IPS-20b (cell line): ENCODE measurements at regions not wholly inside any gene's neighbourhood (a gene's known extent, or its start where the extent isn't known, plus 50 kb on each side); places are given as distances from the start of the nearest gene placed in this dataset.
"Not testable (repeated sequence)": the region's sequence is repeated elsewhere in the genome, so short reads cannot be mapped to it uniquely, and the experiment has no call there.

Experiments used
- H3K27ac ChIP-seq: one replicate; pipeline ENCODE4 v1.5.1; 2013; ENCODE audit warnings: low read length
- H3K27me3 ChIP-seq: 2 replicates; pipeline ENCODE4 v1.6.1; 2013; ENCODE audit warnings: mild to moderate bottlenecking, low read length, inconsistent platforms; ENCODE audit not compliant: insufficient read depth
- H3K36me3 ChIP-seq: 2 replicates; pipeline ENCODE4 v1.6.1; 2013; ENCODE audit warnings: low read depth, mild to moderate bottlenecking, inconsistent platforms, low read length, moderate library complexity; ENCODE audit not compliant: insufficient read depth
- H3K4me1 ChIP-seq: 2 replicates; pipeline ENCODE4 v1.6.1; 2013; ENCODE audit warnings: mild to moderate bottlenecking, control low read depth, inconsistent platforms, low read length, moderate library complexity; ENCODE audit not compliant: insufficient read depth
- H3K4me3 ChIP-seq: 2 replicates; pipeline ENCODE4 v1.5.1; 2013; ENCODE audit warnings: mild to moderate bottlenecking, low read length, inconsistent platforms
- H3K9ac ChIP-seq: 2 replicates; pipeline ENCODE4 v1.6.1; 2013; ENCODE audit warnings: low read depth, mild to moderate bottlenecking, inconsistent platforms, low read length, moderate library complexity
- H3K9me3 ChIP-seq: 2 replicates; pipeline ENCODE4 v1.6.1; 2013; ENCODE audit warnings: mild to moderate bottlenecking, low read depth, low read length, inconsistent platforms; ENCODE audit not compliant: insufficient read depth

GRCh38 chr7:131636092-131636491 is 79.7 kb upstream of the PODXL start:
- H3K4me3 ChIP-seq, result no peak overlapping the region
- H3K36me3 ChIP-seq, result no peaks in the 10 kb centered on the region
- H3K9me3 ChIP-seq, result no peaks in the 10 kb centered on the region
- H3K4me1 ChIP-seq, result peaks cover 9% of the 10 kb centered on the region
- H3K9ac ChIP-seq, result no peak overlapping the region
- no peak overlapping the region for H3K27ac ChIP-seq
- H3K27me3 ChIP-seq, result no peaks in the 10 kb centered on the region

- not testable (repeated sequence) for H3K27ac ChIP-seq, H3K9ac ChIP-seq, H3K4me3 ChIP-seq, H3K4me1 ChIP-seq, H3K36me3 ChIP-seq, H3K27me3 ChIP-seq, H3K9me3 ChIP-seq
Observed at GRCh38 chr7:131634197-131634596, 77.8 kb upstream of the PODXL start.

GRCh38 chr7:131633342-131633843 is 77.0 kb upstream of the PODXL start:
- no peak overlapping the region for H3K9ac ChIP-seq
- no peak overlapping the region for H3K27ac ChIP-seq
- H3K4me1 ChIP-seq, result peaks cover 8% of the 10 kb centered on the region
- no peaks in the 10 kb centered on the region for H3K27me3 ChIP-seq
- no peaks in the 10 kb centered on the region for H3K36me3 ChIP-seq
- no peaks in the 10 kb centered on the region for H3K9me3 ChIP-seq
- H3K4me3 ChIP-seq, result no peak overlapping the region

GRCh38 chr7:131630427-131630826 is 74.0 kb upstream of the PODXL start:
- no peaks in the 10 kb centered on the region for H3K27me3 ChIP-seq
- no peak overlapping the region for H3K9ac ChIP-seq
- no peaks in the 10 kb centered on the region for H3K36me3 ChIP-seq
- H3K9me3 ChIP-seq, result no peaks in the 10 kb centered on the region
- peaks cover 17% of the 10 kb centered on the region for H3K4me1 ChIP-seq
- no peak overlapping the region for H3K27ac ChIP-seq
- no peak overlapping the region for H3K4me3 ChIP-seq

- Histone ChIP-seq H3K4me1 (peaks cover 22% of the 10 kb centered on the region), H3K27ac (no peak overlapping the region)
Observed at GRCh38 chr7:131629217-131629882, 72.9 kb upstream of the PODXL start.

DNA sequence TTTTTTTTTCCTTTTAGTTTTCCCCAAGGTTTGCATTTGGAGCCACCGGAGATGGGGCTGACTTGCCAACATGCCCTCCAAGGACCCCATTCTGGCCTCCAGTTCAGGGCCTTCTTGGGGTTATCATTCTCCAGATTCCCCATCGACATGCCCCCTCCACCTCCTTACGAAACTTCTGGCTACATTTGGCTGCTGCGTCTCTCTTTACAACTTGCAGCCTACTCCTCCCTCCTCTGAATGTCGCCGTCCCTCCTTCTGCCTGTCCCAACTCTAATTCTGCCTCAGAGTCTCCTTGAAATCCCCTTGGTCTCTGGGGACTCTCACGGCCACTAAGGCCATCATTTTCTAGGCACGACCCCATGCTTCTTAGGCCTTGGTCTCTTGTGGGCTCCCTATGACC is 72.2 kb upstream of the PODXL start:
- H3K9ac ChIP-seq, result no peak overlapping the region
- H3K4me3 ChIP-seq, result no peak overlapping the region
- no peaks in the 10 kb centered on the region for H3K36me3 ChIP-seq
- H3K9me3 ChIP-seq, result no peaks in the 10 kb centered on the region
- peaks cover 22% of the 10 kb centered on the region for H3K4me1 ChIP-seq
- no peaks in the 10 kb centered on the region for H3K27me3 ChIP-seq
- H3K27ac ChIP-seq, result no peak overlapping the region

More at GRCh38 chr7:131629217-131629882, 72.9 kb upstream of the PODXL start:
- H3K9ac ChIP-seq, result no peak overlapping the region
- H3K27me3 ChIP-seq, result no peaks in the 10 kb centered on the region
- no peaks in the 10 kb centered on the region for H3K36me3 ChIP-seq
- no peaks in the 10 kb centered on the region for H3K9me3 ChIP-seq
- H3K4me3 ChIP-seq, result no peak overlapping the region

DNA sequence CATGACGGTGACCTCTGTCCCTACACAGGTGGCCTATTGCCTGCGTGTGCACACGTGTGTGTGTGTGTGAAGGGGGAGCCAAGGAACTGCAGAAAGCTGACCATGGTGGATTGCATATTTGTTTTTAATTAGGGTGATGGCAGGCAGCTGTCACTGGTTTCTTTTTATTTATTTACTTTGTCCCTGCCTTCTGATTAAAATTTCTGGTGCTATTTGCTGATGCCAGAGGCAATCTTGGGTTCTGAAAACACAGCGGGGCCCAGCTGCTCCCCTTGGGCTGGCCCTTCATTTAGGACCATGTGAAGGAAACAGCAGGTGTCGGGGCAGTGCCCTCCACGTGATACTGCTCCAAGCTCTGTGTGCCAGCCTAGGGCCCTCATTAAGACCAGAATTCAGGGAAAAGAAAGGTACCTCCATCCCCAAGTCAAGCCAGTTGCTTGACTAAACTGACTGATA is 71.3 kb upstream of the PODXL start:
- Histone ChIP-seq H3K9ac (no peak overlapping the region), H3K4me1 (peaks cover 19% of the 10 kb centered on the region)

DNA sequence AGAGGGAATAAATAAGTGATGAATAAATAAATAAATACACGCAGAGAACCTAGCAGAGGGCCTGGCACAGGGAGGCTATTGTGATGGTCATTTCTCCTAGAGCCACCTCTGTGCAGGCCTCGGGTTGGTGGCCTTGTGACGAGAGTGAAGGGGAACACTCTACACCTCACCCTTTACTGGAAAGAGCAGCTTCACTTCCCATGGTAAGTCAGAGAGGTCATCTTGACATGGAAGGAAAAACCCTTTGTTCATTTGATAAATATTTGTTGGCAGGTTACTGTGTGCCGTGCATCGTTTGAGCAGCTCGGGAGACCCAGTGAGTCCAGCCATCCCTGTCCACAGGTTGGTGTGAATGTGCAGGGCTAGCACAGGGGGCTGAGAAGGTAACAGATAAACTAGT is 70.2 kb upstream of the PODXL start:
- H3K4me3 ChIP-seq, result 0 out of 2 replicates have a peak overlapping the region, but pooled peaks have one; percentile 4
- H3K27ac ChIP-seq, result no peak overlapping the region
- no peaks in the 10 kb centered on the region for H3K9me3 ChIP-seq
- H3K9ac ChIP-seq, result 0 out of 2 replicates have a peak overlapping the region, but pooled peaks have one; percentile 9
- peaks cover 19% of the 10 kb centered on the region for H3K4me1 ChIP-seq
- H3K27me3 ChIP-seq, result no peaks in the 10 kb centered on the region
- H3K36me3 ChIP-seq, result no peaks in the 10 kb centered on the region

More for the DNA sequence above, 71.3 kb upstream of the PODXL start:
- no peaks in the 10 kb centered on the region for H3K36me3 ChIP-seq
- H3K9me3 ChIP-seq, result no peaks in the 10 kb centered on the region
- H3K27ac ChIP-seq, result no peak overlapping the region
- no peaks in the 10 kb centered on the region for H3K27me3 ChIP-seq
- H3K4me3 ChIP-seq, result no peak overlapping the region

GRCh38 chr7:131625817-131626372 is 69.5 kb upstream of the PODXL start:
- Histone ChIP-seq H3K27me3 (no peaks in the 10 kb centered on the region), H3K27ac (peak overlapping the region; percentile 16)

GRCh38 chr7:131625345-131625744 is 68.9 kb upstream of the PODXL start:
- H3K36me3 ChIP-seq, H3K9me3 ChIP-seq, H3K27me3 ChIP-seq: not testable (repeated sequence)
- Histone ChIP-seq H3K4me3 (peak overlapping the region; percentile 4; the same call in 1 of the 2 replicates), H3K4me1 (peaks cover 28% of the 10 kb centered on the region), H3K27ac (peak overlapping the region; percentile 16), H3K9ac (peak overlapping the region; percentile 63; the same call in 1 of the 2 replicates)

More at GRCh38 chr7:131625817-131626372, 69.5 kb upstream of the PODXL start:
- H3K9ac ChIP-seq, result peak overlapping the region; percentile 63; the same call in 1 of the 2 replicates
- H3K4me1 ChIP-seq, result peaks cover 22% of the 10 kb centered on the region
- no peaks in the 10 kb centered on the region for H3K9me3 ChIP-seq
- no peaks in the 10 kb centered on the region for H3K36me3 ChIP-seq
- peak overlapping the region; percentile 4; the same call in 1 of the 2 replicates for H3K4me3 ChIP-seq

- peaks cover 29% of the 10 kb centered on the region for H3K4me1 ChIP-seq
- H3K27me3 ChIP-seq, result no peaks in the 10 kb centered on the region
- no peaks in the 10 kb centered on the region for H3K36me3 ChIP-seq
- H3K27ac ChIP-seq, result no peak overlapping the region
- no peak overlapping the region for H3K9ac ChIP-seq
- H3K4me3 ChIP-seq, result no peak overlapping the region
- H3K9me3 ChIP-seq, result no peaks in the 10 kb centered on the region
Observed at GRCh38 chr7:131624536-131624935, 68.1 kb upstream of the PODXL start.

DNA sequence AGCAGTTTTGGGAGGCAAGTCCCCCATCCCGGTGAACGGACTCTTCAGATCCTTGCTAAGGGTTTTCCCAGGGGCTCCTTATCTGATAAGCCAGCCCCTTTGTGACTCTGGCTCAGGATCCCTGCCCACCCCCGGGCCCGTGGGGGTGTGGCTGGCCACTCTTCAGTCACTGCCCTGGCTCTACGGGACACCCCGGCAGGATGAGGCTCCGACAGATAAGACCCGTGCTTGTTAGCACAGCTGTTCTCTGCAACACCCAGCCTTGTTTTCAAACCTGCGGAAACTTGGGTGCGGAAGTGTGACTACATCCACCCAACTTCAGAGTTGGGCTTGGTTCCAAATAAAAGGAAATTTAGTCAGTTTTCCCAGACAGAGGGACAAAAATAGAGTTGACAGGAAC is 66.7 kb upstream of the PODXL start:
- no peak overlapping the region for H3K9ac ChIP-seq
- peaks cover 29% of the 10 kb centered on the region for H3K4me1 ChIP-seq
- no peaks in the 10 kb centered on the region for H3K27me3 ChIP-seq
- no peaks in the 10 kb centered on the region for H3K36me3 ChIP-seq
- H3K9me3 ChIP-seq, result no peaks in the 10 kb centered on the region
- no peak overlapping the region for H3K4me3 ChIP-seq
- H3K27ac ChIP-seq, result no peak overlapping the region
